ENCODE measurements at regions not wholly inside any gene's neighbourhood (a gene's known extent, or its start where the extent isn't known, plus 50 kb on each side); places are given as distances from the start of the nearest gene placed in this dataset.
"Not testable (repeated sequence)": the region's sequence is repeated elsewhere in the genome, so short reads cannot be mapped to it uniquely, and the experiment has no call there.

DNA sequence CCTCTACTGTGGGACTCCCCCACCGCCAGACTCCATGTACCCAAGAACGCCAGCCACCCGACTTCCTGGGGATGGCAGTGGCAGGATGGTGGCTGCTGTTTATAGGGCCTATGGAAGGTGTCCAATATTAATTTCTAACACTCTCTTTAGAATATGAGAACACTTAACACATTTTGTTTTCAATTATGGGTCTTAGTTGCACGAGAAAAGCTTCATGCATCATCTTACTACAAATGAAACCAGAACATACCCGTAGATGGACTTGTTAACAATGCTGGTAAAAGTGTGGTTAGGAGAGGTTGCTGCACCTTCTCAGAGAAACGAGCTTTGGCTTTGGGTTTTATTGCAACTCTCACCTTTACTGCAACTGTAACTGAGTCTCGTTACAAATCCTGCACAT, 335.6 kb upstream of the ID2 start:
- Histone ChIP-seq H3K27ac (no peak overlapping the region), H2AFZ (no peak overlapping the region), H3K9me3 (ENCODE audit: control insufficient read depth, low read length) (no peaks in the 10 kb centered on the region), H3K4me2 (ENCODE audit: low read length) (no peak overlapping the region), H3K36me3 (ENCODE audit: control insufficient read depth, insufficient read depth, low read length) (no peaks in the 10 kb centered on the region), H3K9ac (no peak overlapping the region), H3K4me3 (ENCODE audit: low read depth, low read length) (no peak overlapping the region), H3K27me3 (ENCODE audit: control insufficient read depth, insufficient read depth, low read length) (no peaks in the 10 kb centered on the region), H3K79me2 (no peaks in the 10 kb centered on the region), H3K4me1 (no peaks in the 10 kb centered on the region)
- TF ChIP-seq, protein P1, sequence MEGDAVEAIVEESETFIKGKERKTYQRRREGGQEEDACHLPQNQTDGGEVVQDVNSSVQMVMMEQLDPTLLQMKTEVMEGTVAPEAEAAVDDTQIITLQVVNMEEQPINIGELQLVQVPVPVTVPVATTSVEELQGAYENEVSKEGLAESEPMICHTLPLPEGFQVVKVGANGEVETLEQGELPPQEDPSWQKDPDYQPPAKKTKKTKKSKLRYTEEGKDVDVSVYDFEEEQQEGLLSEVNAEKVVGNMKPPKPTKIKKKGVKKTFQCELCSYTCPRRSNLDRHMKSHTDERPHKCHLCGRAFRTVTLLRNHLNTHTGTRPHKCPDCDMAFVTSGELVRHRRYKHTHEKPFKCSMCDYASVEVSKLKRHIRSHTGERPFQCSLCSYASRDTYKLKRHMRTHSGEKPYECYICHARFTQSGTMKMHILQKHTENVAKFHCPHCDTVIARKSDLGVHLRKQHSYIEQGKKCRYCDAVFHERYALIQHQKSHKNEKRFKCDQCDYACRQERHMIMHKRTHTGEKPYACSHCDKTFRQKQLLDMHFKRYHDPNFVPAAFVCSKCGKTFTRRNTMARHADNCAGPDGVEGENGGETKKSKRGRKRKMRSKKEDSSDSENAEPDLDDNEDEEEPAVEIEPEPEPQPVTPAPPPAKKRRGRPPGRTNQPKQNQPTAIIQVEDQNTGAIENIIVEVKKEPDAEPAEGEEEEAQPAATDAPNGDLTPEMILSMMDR (IDR thresholded peaks at IDR 0.05): no peak

DNA sequence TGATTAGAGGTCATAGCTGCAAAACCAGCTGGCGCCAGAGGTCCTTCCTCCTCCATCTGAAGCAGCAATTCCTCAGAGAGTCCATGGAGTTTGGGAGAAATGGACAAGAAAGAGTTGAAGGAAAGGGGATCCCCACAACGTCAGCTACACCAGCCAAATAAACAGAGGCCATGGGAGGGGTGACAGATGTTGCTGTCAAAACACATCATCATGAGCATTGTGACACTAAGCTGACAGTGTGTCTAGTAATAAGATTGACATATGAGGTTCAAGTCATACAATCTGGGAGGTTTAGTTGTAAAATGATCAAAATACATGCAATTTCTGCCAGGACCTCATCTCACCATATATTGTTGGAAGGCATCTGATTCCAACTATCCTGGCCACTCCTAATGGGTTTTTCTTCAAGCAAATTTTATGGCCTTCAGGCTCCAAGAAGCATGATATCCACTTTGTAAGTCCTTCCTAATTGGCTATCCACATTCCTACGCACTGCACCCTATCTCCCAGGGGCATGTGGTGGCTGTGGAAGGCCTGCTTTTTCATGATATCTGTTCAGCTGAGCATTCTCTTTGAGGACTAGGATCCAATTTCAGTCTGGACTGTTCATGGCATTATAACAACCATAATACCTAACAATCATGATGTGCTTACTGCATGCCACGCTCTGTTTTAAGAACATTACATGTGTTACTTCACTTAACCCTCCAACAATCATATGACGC, 335.0 kb upstream of the ID2 start:
- Histone ChIP-seq H3K4me1 (no peaks in the 10 kb centered on the region), H3K27me3 (ENCODE audit: control insufficient read depth, insufficient read depth, low read length) (no peaks in the 10 kb centered on the region), H3K27ac (no peak overlapping the region), H3K36me3 (ENCODE audit: control insufficient read depth, insufficient read depth, low read length) (no peaks in the 10 kb centered on the region), H3K4me2 (ENCODE audit: low read length) (no peak overlapping the region), H3K79me2 (no peaks in the 10 kb centered on the region), H3K9ac (no peak overlapping the region), H2AFZ (no peak overlapping the region), H3K4me3 (ENCODE audit: low read depth, low read length) (no peak overlapping the region), H3K9me3 (ENCODE audit: control insufficient read depth, low read length) (no peaks in the 10 kb centered on the region)
- TF ChIP-seq, protein P1 (IDR thresholded peaks at IDR 0.05): no peak

DNA sequence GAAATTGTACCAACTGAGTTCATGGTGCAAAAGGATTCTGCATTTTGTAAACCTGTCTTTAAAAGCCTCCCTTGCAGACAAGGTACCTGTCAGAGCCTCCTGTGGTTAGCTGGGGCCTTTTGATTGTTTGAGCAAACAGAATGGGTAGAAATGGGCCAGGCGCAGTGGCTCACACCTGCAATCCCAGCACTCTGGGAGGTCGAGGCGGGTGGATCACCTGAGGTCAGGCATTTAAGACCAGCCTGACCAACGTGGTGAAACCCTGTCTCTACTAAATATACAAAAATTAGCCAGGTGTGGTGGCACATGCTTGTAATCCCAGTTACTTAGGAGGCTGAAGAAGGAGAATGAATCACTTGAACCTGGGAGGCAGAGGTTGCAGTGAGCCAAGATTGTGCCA, 332.9 kb upstream of the ID2 start:
- H3K9ac ChIP-seq; H3K4me3 ChIP-seq (ENCODE audit: low read depth, low read length); H3K9me3 ChIP-seq (ENCODE audit: control insufficient read depth, low read length); H3K4me1 ChIP-seq; H3K27me3 ChIP-seq (ENCODE audit: control insufficient read depth, insufficient read depth, low read length); H2AFZ ChIP-seq; H3K79me2 ChIP-seq; H3K27ac ChIP-seq; H3K36me3 ChIP-seq (ENCODE audit: control insufficient read depth, insufficient read depth, low read length); H3K4me2 ChIP-seq (ENCODE audit: low read length): not testable (repeated sequence)

DNA sequence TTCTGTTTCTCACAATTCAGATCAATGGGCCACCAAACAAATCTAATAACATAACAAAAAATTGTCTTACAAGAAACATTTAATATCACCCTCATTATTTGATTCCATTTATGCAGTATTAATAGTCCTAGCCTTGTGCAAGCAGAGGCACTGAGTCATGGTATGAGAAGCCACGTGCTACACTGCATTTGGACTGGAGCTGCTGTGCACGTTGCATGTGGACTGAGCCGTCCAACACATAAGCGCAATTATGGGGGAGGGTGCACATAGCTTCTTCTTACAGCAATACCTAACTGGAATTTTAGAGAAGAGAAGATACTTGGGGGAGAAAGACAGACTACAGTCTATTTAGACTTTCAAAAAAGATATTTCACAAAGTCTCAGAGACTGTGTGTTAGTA, 329.6 kb upstream of the ID2 start:
- Histone ChIP-seq H3K27me3 (ENCODE audit: control insufficient read depth, insufficient read depth, low read length) (no peaks in the 10 kb centered on the region), H3K4me3 (ENCODE audit: low read depth, low read length) (no peak overlapping the region), H2AFZ (no peak overlapping the region), H3K27ac (no peak overlapping the region), H3K79me2 (no peaks in the 10 kb centered on the region), H3K4me1 (no peaks in the 10 kb centered on the region), H3K36me3 (ENCODE audit: control insufficient read depth, insufficient read depth, low read length) (no peaks in the 10 kb centered on the region), H3K9me3 (ENCODE audit: control insufficient read depth, low read length) (no peaks in the 10 kb centered on the region), H3K9ac (no peak overlapping the region), H3K4me2 (ENCODE audit: low read length) (no peak overlapping the region)
- TF ChIP-seq, protein P1 (IDR thresholded peaks at IDR 0.05): no peak

DNA sequence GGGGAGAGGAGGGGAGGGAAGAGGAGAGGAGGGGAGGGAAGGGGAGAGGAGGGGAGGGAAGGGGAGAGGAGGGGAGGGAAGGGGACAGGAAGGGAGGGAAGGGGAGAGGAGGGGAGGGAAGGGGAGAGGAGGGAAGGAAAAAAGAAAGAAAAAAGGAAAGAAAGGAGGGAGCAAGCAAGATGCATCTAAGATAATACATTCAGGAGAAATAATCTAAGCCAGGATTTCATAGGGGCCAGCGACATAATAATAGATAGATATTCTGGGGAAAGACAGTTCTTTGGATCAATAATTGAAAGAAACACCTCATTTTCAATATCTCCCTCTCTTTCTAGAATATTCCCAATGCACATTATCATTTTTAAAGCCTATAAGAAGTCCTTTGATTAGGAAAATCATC, 328.9 kb upstream of the ID2 start:
- Histone ChIP-seq H3K27ac (no peak overlapping the region), H3K9me3 (ENCODE audit: control insufficient read depth, low read length) (no peaks in the 10 kb centered on the region), H3K79me2 (no peaks in the 10 kb centered on the region), H3K4me1 (no peaks in the 10 kb centered on the region), H3K36me3 (ENCODE audit: control insufficient read depth, insufficient read depth, low read length) (no peaks in the 10 kb centered on the region), H3K9ac (no peak overlapping the region), H2AFZ (no peak overlapping the region), H3K4me2 (ENCODE audit: low read length) (no peak overlapping the region), H3K27me3 (ENCODE audit: control insufficient read depth, insufficient read depth, low read length) (no peaks in the 10 kb centered on the region), H3K4me3 (ENCODE audit: low read depth, low read length) (no peak overlapping the region)
- TF ChIP-seq, protein P1 (IDR thresholded peaks at IDR 0.05): no peak

Data from parathyroid adenoma (tissue), 2 donors.